Mesendoderm (in vitro differentiated cells): ENCODE measurements at regions not wholly inside any gene's neighbourhood (a gene's known extent, or its start where the extent isn't known, plus 50 kb on each side); places are given as distances from the start of the nearest gene placed in this dataset. TPM values are rescaled to one million over a fixed set of nuclear protein-coding genes. Genes with fewer than 3 reads are reported as not detected.

Source experiments
- small RNA-seq: library from polyadenylated mRNA; stranded (forward); fragments of <200 nt; extraction: miRNeasy Mini kit (QIAGEN cat#:217004); gene quantifications from one replicate; pipeline ENCODE3, GENCODE V24; 2013; ENCODE audit not compliant: insufficient read depth

Small RNAs in the stretch of these regions (small RNA-seq; reads per million reads assigned to genes)
- gene SUMO2P2, result not detected
